Inferior parietal cortex (tissue), 1 donor: ENCODE measurements at regions not wholly inside any gene's neighbourhood (a gene's known extent, or its start where the extent isn't known, plus 50 kb on each side); places are given as distances from the start of the nearest gene placed in this dataset.

Experiments used
- DNase-seq: peaks from one replicate; pipeline ENCODE4 v3.0.0-alpha.2; 2016; ENCODE audit errors: extremely low spot score

GRCh38 chr2:149653831-149654445 is 66.4 kb upstream of the MMADHC start:
- DNase-seq, result no peak

- DNase-seq, result no peak
These were observed 65.4 kb upstream of the MMADHC start for GRCh38 chr2:149652926-149653325.

- DNase-seq, result no peak
These were observed 65.0 kb upstream of the MMADHC start for GRCh38 chr2:149652526-149652925.

- DNase-seq, result no peak
These were observed 63.7 kb upstream of the MMADHC start for GRCh38 chr2:149651229-149651628.

GRCh38 chr2:149650006-149650405 is 62.4 kb upstream of the MMADHC start:
- DNase-seq, result no peak

- no peak for DNase-seq
These were observed 60.9 kb upstream of the MMADHC start for GRCh38 chr2:149648282-149649030.

- DNase-seq, result no peak
These were observed 57.8 kb upstream of the MMADHC start for GRCh38 chr2:149645391-149645790.
